IMR-90 (cell line): ENCODE measurements at regions not wholly inside any gene's neighbourhood (a gene's known extent, or its start where the extent isn't known, plus 50 kb on each side); places are given as distances from the start of the nearest gene placed in this dataset.

Source experiments
- ATAC-seq: fragments of 200-7000 bp; cut with Tn5 transposase; 2 replicates; pipeline ENCODE4 v1.9.1; 2020; ENCODE audit warnings: low read depth, mild to moderate bottlenecking, moderate library complexity
- BruUV-seq: library from RNA; stranded (reverse); fragments of 400-500 nt; replicated peaks from 2 replicates; lab custom pipeline; 2021; lab: Mats Ljungman, UMichigan
- CTCF ChIA-PET: fragments of 300-600 bp; formaldehyde crosslinking; extraction: SDS; loops from one replicate; lab custom pipeline; 2021; ENCODE audit warnings: antibody characterized with exemption; lab: Yijun Ruan, JAX
- POLR2A ChIA-PET: fragments of 300-600 bp; sonication (Branson Sonifier 250); formaldehyde crosslinking; loops from one replicate; lab custom pipeline; 2022; ENCODE audit warnings: antibody characterized with exemption; ENCODE audit not compliant: unreplicated experiment; lab: Charles Lee
- DNase-seq: peaks from one replicate; pipeline ENCODE4 v3.0.0; 2013
- H2AFZ ChIP-seq: replicated peaks from 2 replicates; pipeline ENCODE3; 2013; ENCODE audit warnings: low read length, mild to moderate bottlenecking; ENCODE audit not compliant: poor library complexity
- H2AK5ac ChIP-seq: 2 replicates; pipeline ENCODE4 v1.6.1; 2013; ENCODE audit warnings: low read depth, low read length, inconsistent platforms
- H2AK9ac ChIP-seq: replicated peaks from 2 replicates; pipeline ENCODE3; 2013; ENCODE audit warnings: mild to moderate bottlenecking, low read depth, low read length, moderate library complexity; ENCODE audit not compliant: poor library complexity
- H2BK120ac ChIP-seq: 2 replicates; pipeline ENCODE4 v1.6.1; 2013; ENCODE audit warnings: low read depth, low read length, inconsistent platforms
- H2BK15ac ChIP-seq: 3 replicates; pipeline ENCODE4 v1.6.1; 2013; ENCODE audit warnings: low read depth, low read length, inconsistent platforms
- H2BK20ac ChIP-seq: 2 replicates; pipeline ENCODE4 v1.6.1; 2013; ENCODE audit warnings: low read depth, mild to moderate bottlenecking, inconsistent platforms, low read length, moderate library complexity
- H2BK5ac ChIP-seq: 2 replicates; pipeline ENCODE4 v1.6.1; 2013; ENCODE audit warnings: mild to moderate bottlenecking, low read depth, low read length, inconsistent platforms; ENCODE audit not compliant: poor library complexity, severe bottlenecking
- H3K14ac ChIP-seq: replicated peaks from 2 replicates; pipeline ENCODE4 v1.6.1; 2013; ENCODE audit warnings: low read depth, low read length, inconsistent platforms
- H3K18ac ChIP-seq: 2 replicates; pipeline ENCODE4 v1.6.1; 2013; ENCODE audit warnings: low read depth, low read length, control low read depth
- H3K23ac ChIP-seq: 2 replicates; pipeline ENCODE4 v1.6.1; 2013; ENCODE audit warnings: low read depth, low read length, inconsistent platforms
- H3K27ac ChIP-seq: 2 replicates; pipeline ENCODE4 v1.5.1; 2013; ENCODE audit warnings: mild to moderate bottlenecking, control low read depth, low read length; ENCODE audit not compliant: insufficient read depth
- H3K27me3 ChIP-seq: 2 replicates; pipeline ENCODE4 v1.6.1; 2013; ENCODE audit warnings: low read length; ENCODE audit not compliant: control insufficient read depth, insufficient read depth
- H3K36me3 ChIP-seq: 2 replicates; pipeline ENCODE4 v1.6.1; 2013; ENCODE audit warnings: low read length, mixed read lengths; ENCODE audit not compliant: control insufficient read depth, insufficient read depth
- H3K4ac ChIP-seq: 2 replicates; pipeline ENCODE4 v1.6.1; 2013; ENCODE audit warnings: low read depth, low read length, inconsistent platforms
- H3K4me1 ChIP-seq: 2 replicates; pipeline ENCODE4 v1.6.1; 2013; ENCODE audit warnings: low read length, mixed read lengths; ENCODE audit not compliant: control insufficient read depth, insufficient read depth
- H3K4me2 ChIP-seq: 2 replicates; pipeline ENCODE4 v1.6.1; 2013; ENCODE audit warnings: low read depth, mild to moderate bottlenecking, control low read depth, low read length, moderate library complexity
- H3K4me3 ChIP-seq: 2 replicates; pipeline ENCODE4 v1.5.1; 2013; ENCODE audit warnings: low read depth, mild to moderate bottlenecking, control low read depth, low read length, moderate library complexity; ENCODE audit not compliant: insufficient read depth
- H3K56ac ChIP-seq: 2 replicates; pipeline ENCODE4 v1.6.1; 2013; ENCODE audit warnings: low read length, inconsistent platforms; ENCODE audit not compliant: insufficient read depth; ENCODE audit errors: extremely low read depth
- H3K79me1 ChIP-seq, 2 experiments: 2 replicates each; pipeline ENCODE4 v1.6.1; 2013; ENCODE audit warnings: low read length in 2 of 2, inconsistent platforms in 1 of 2, low read depth in 1 of 2
- H3K9ac ChIP-seq: 2 replicates; pipeline ENCODE4 v1.6.1; 2013; ENCODE audit warnings: low read depth, low read length, control low read depth
- H3K9me1 ChIP-seq: 2 replicates; pipeline ENCODE4 v1.6.1; 2013; ENCODE audit warnings: low read length, inconsistent platforms; ENCODE audit not compliant: insufficient read depth
- H3K9me3 ChIP-seq: 2 replicates; pipeline ENCODE4 v1.6.1; 2013; ENCODE audit warnings: low read length; ENCODE audit not compliant: control insufficient read depth, insufficient read depth
- H4K20me1 ChIP-seq: 2 replicates; pipeline ENCODE4 v1.6.1; 2013; ENCODE audit warnings: low read length, inconsistent platforms; ENCODE audit not compliant: insufficient read depth
- H4K5ac ChIP-seq: 2 replicates; pipeline ENCODE4 v1.6.1; 2013; ENCODE audit warnings: mild to moderate bottlenecking, low read depth, low read length, control low read depth
- H4K8ac ChIP-seq, 2 experiments: 2 replicates each; pipeline ENCODE4 v1.6.1; 2013; ENCODE audit warnings: low read depth in 2 of 2, low read length in 2 of 2, control low read depth in 1 of 2, inconsistent platforms in 1 of 2
- H4K91ac ChIP-seq: 2 replicates; pipeline ENCODE4 v1.6.1; 2013; ENCODE audit warnings: low read depth, low read length, inconsistent platforms; ENCODE audit not compliant: insufficient read depth
- ELK1 ChIP-seq: fragments of 150-350 bp; IDR thresholded peaks from 2 replicates; pipeline ENCODE4 v1.6.1; 2016; ENCODE audit warnings: low read depth, mild to moderate bottlenecking, low read length, moderate library complexity, borderline replicate concordance
- NFE2L2 ChIP-seq: fragments of 150-350 bp; IDR thresholded peaks from 2 replicates; pipeline ENCODE4 v1.6.1; 2016; ENCODE audit warnings: low read depth, mild to moderate bottlenecking, low read length
- RAD21 ChIP-seq: IDR thresholded peaks from 2 replicates; pipeline ENCODE4 v1.6.1; 2012; ENCODE audit warnings: low read length, improper control_type of control experiment
- RFX5 ChIP-seq: IDR thresholded peaks from 2 replicates; pipeline ENCODE4 v1.8.0; 2012; ENCODE audit warnings: low read depth, mild to moderate bottlenecking, low read length, moderate library complexity
- WGBS, 2 experiments: methylation state at CpG; one replicate each; pipeline versions ENCODE4 v1.1.5 to v1.1.7; 2013; ENCODE audit warnings: missing lambda C conversion rate in 2 of 2; ENCODE audit not compliant: insufficient read length in 1 of 2; ENCODE audit errors: extremely low coverage in 2 of 2; 5-methylcytosine and 5-hydroxymethylcytosine counted together
- dilution Hi-C: fragments of 300-500 bp; cut with HindIII; formaldehyde crosslinking; loops from one replicate; pipeline ENCODE4 v1.14.3; 2018; ENCODE audit warnings: low sequenced_read_pairs; ENCODE audit not compliant: unreplicated experiment
- in situ Hi-C: fragments of 300-500 bp; cut with MboI; formaldehyde crosslinking; loops from 3 replicates; pipeline ENCODE4 v1.14.3; 2019; ENCODE audit warnings: low sequenced_read_pairs, inconsistent platforms, mixed read lengths
- intact Hi-C: fragments of 100-400 bp; cut with micrococcal nuclease; formaldehyde crosslinking; loops from 2 replicates; pipeline ENCODE4 v1.10.0; 2022

GRCh38 chr7:17171427-17171826, 127.0 kb upstream of the AHR start:
- no peak overlapping the region for H3K9ac ChIP-seq
- no peaks in the 10 kb centered on the region for H3K9me1 ChIP-seq
- no peak overlapping the region for H3K18ac ChIP-seq
- BruUV-seq: no TSS peak
- dilution Hi-C loops (no loop called here), in situ Hi-C loops (no loop called here), intact Hi-C loops (loop anchor here (5.0 kb wide), 1 partner anchor 41 kb away; no protein-coding TSS in a partner anchor)
- H3K56ac ChIP-seq: no peak overlapping the region
- no peak overlapping the region for H4K5ac ChIP-seq
- H4K20me1 ChIP-seq: no peaks in the 10 kb centered on the region
- H3K9me3 ChIP-seq: peaks cover 3% of the 10 kb centered on the region; the same call in 1 of the 2 replicates
- H3K4me3 ChIP-seq: no peak overlapping the region
- no CpG with 5 or more reads among the region's 3 CpGs for WGBS, 2 experiments
- H2AK5ac ChIP-seq: no peak overlapping the region
- no peak overlapping the region for H4K91ac ChIP-seq
- H2BK5ac ChIP-seq: no peak overlapping the region
- POLR2A ChIA-PET: no interaction called here
- no peak overlapping the region for H2BK120ac ChIP-seq
- no peak overlapping the region for H2AFZ ChIP-seq
- H3K23ac ChIP-seq: no peak overlapping the region
- ATAC-seq (no peak), DNase-seq (no peak)
- no peak overlapping the region for H3K27ac ChIP-seq
- H3K14ac ChIP-seq: no peak overlapping the region
- H3K4ac ChIP-seq: no peak overlapping the region
- CTCF ChIA-PET: no interaction called here
- no peak overlapping the region for H2BK20ac ChIP-seq
- H3K27me3 ChIP-seq: no peaks in the 10 kb centered on the region
- H3K36me3 ChIP-seq: no peaks in the 10 kb centered on the region
- H2BK15ac ChIP-seq: no peak overlapping the region
- H4K8ac ChIP-seq: no peak overlapping the region
- H2AK9ac ChIP-seq: no peak overlapping the region
- H3K4me2 ChIP-seq: no peak overlapping the region
- no peaks in the 10 kb centered on the region for H3K4me1 ChIP-seq
- TF ChIP-seq ELK1 (no peak), RFX5 (no peak), RAD21 (no peak), NFE2L2 (no peak)
- no peaks in the 10 kb centered on the region for H3K79me1 ChIP-seq
